Psoas muscle (tissue), 7 donors: ENCODE measurements at regions not wholly inside any gene's neighbourhood (a gene's known extent, or its start where the extent isn't known, plus 50 kb on each side); places are given as distances from the start of the nearest gene placed in this dataset.

Experiments
- ATAC-seq, 4 donors: fragments of 200-7000 bp; cut with Tn5 transposase; one replicate each; pipeline ENCODE4 v1.9.1; 2020; ENCODE audit warnings: moderate library complexity in 3 of 4, mild to moderate bottlenecking in 2 of 4
- DNase-seq, 2 donors: peaks; one replicate each; pipeline ENCODE4 v3.0.0-alpha.2; 2020
- H3K27ac ChIP-seq: fragments of 200-600 bp; one replicate; pipeline ENCODE4 v1.8.0; 2022
- H3K27me3 ChIP-seq, 3 donors: fragments of 200-600 bp in 1 of 3; one replicate each; pipeline versions ENCODE4 v1.6.1 to v1.8.0; 2013 to 2022; ENCODE audit warnings: low read length in 2 of 3, mild to moderate bottlenecking in 2 of 3, moderate library complexity in 1 of 3; ENCODE audit not compliant: insufficient read depth in 3 of 3
- H3K36me3 ChIP-seq, 2 donors: fragments of 200-600 bp in 1 of 2; one replicate each; pipeline versions ENCODE4 v1.6.1 to v1.8.0; 2013 to 2022; ENCODE audit warnings: low read depth in 1 of 2, mild to moderate bottlenecking in 1 of 2, moderate library complexity in 1 of 2; ENCODE audit not compliant: insufficient read depth in 1 of 2
- H3K4me1 ChIP-seq: fragments of 200-600 bp; one replicate; pipeline ENCODE4 v1.8.0; 2022
- H3K4me3 ChIP-seq: fragments of 200-600 bp; one replicate; pipeline ENCODE4 v1.8.0; 2022; ENCODE audit warnings: mild to moderate bottlenecking
- H3K9me3 ChIP-seq: fragments of 200-600 bp; one replicate; pipeline ENCODE4 v1.8.0; 2022
- CTCF ChIP-seq: fragments of 200-600 bp; IDR thresholded peaks from one replicate; pipeline ENCODE4 v1.8.0; 2022; ENCODE audit warnings: antibody characterized with exemption
- WGBS, 3 donors: extraction: QIAGEN DNeasy Blood & Tissue Kit; methylation state at CpG; one replicate each; pipeline versions ENCODE4 v1.1.6 to v1.1.7; 2013; 5-methylcytosine and 5-hydroxymethylcytosine counted together
- intact Hi-C, 2 donors: fragments of 100-400 bp; cut with DNase I; formaldehyde crosslinking; loops; one replicate each; pipeline versions ENCODE4 v1.11.0 to v1.14.2; 2022
- donor health status: healthy with polysubstance abuse.
- donor health status: DM: no; HTN: no; CAD: no; lungs with moderate emphysema.
- donor health status: Bipolar disorder and iron deficiency.
- donor health status: healthy.
- donor health status: DM: yes; HTN: yes; CAD: no.
- donor health status: DM: no; HTN: no; CAD: no.
- donor health status: DM: yes; HTN: yes; CAD: no.

- Histone ChIP-seq H3K27me3 (no peaks in the 10 kb centered on the region), H3K27ac (no peak overlapping the region), H3K4me1 (no peaks in the 10 kb centered on the region), H3K4me3 (peak overlapping the region; percentile 46), H3K9me3 (no peaks in the 10 kb centered on the region), H3K36me3 (no peaks in the 10 kb centered on the region)
- DNase-seq (no peak), ATAC-seq (peak in 1 of 4 donors; percentile 50)
- intact Hi-C loops, result no loop called here
- 4 to 21% (median 10%) methylated on average over 10 of the region's 10 CpGs for WGBS, 3 donors
- TF ChIP-seq CTCF, result no peak
Observed at GRCh38 chr1:82161700-82162141, 361.0 kb downstream of the ADGRL2 start.

- Histone ChIP-seq H3K4me3 (no peak overlapping the region), H3K4me1 (no peaks in the 10 kb centered on the region), H3K36me3 (no peaks in the 10 kb centered on the region), H3K9me3 (no peaks in the 10 kb centered on the region), H3K27ac (no peak overlapping the region), H3K27me3 (no peaks in the 10 kb centered on the region)
- DNase-seq, result no peak
- intact Hi-C loops, result no loop called here
- 39 to 76% (median 51%) methylated on average over 3 of the region's 3 CpGs for WGBS, 3 donors
- ATAC-seq, result no peak
- no peak for TF ChIP-seq CTCF
Observed at GRCh38 chr1:82160903-82161302, 360.2 kb downstream of the ADGRL2 start.

- Histone ChIP-seq H3K36me3 (no peaks in the 10 kb centered on the region), H3K4me1 (no peaks in the 10 kb centered on the region), H3K27ac (no peak overlapping the region), H3K9me3 (no peaks in the 10 kb centered on the region), H3K4me3 (no peak overlapping the region), H3K27me3 (no peaks in the 10 kb centered on the region)
- intact Hi-C loops, result no loop called here
- no peak for TF ChIP-seq CTCF
- DNase-seq (no peak), ATAC-seq (no peak)
- 86 to 92% (median 88%) methylated on average over 5 of the region's 5 CpGs for WGBS, 3 donors
Observed at GRCh38 chr1:82160036-82160435, 359.3 kb downstream of the ADGRL2 start.

- Histone ChIP-seq H3K4me3 (no peak overlapping the region), H3K27me3 (no peaks in the 10 kb centered on the region), H3K27ac (no peak overlapping the region), H3K4me1 (no peaks in the 10 kb centered on the region), H3K36me3 (no peaks in the 10 kb centered on the region), H3K9me3 (no peaks in the 10 kb centered on the region)
- intact Hi-C loops, result no loop called here
- TF ChIP-seq CTCF, result no peak
- DNase-seq (no peak), ATAC-seq (no peak)
- 69 to 83% (median 78%) methylated on average over 4 of the region's 4 CpGs for WGBS, 3 donors
Observed at GRCh38 chr1:82158981-82159380, 358.2 kb downstream of the ADGRL2 start.

DNA sequence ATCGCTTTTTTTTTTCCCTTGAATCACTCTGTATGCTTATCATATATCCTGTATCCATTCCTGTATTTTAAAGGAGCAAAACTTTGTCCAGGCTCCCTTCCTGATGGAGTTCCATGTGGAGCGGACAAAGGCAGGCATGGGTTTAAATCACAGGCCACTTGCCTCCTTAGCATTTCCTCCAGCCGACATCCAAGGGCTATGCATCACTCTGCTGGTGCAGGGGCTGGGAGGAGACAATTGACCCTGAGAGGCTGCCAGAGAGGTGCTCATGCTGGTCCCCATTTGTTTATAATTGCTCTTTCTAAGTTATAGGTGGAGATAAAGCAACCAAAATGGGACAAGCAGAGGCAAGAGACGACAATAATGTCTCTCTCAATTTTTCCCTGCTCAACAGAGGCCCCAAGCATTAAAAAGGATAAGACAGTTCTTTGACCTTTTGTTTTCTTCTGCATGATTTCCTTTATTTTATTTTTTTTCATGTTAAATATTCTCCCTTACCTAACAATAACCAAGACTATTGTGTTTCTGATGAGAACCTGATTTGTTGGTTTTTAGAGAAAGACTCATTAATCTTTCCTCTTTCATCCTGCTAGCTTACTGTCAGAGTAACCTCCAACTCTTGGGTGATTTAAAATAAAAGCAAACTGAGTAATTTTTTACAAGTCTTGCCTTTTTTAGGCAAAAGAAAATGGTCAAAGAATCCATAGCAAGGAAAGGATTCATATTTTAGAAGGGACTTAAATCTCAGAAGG is 353.7 kb downstream of the ADGRL2 start:
- Histone ChIP-seq H3K27me3 (no peaks in the 10 kb centered on the region), H3K36me3 (no peaks in the 10 kb centered on the region), H3K4me3 (no peak overlapping the region), H3K4me1 (no peaks in the 10 kb centered on the region), H3K9me3 (no peaks in the 10 kb centered on the region), H3K27ac (no peak overlapping the region)
- ATAC-seq, result no peak
- no peak for DNase-seq
- 86 to 95% (median 94%) methylated on average over 4 of the region's 4 CpGs for WGBS, 3 donors
- TF ChIP-seq CTCF, result no peak
- intact Hi-C loops, result no loop called here
